ENCODE measurements at regions not wholly inside any gene's neighbourhood (a gene's known extent, or its start where the extent isn't known, plus 50 kb on each side); places are given as distances from the start of the nearest gene placed in this dataset.

DNA sequence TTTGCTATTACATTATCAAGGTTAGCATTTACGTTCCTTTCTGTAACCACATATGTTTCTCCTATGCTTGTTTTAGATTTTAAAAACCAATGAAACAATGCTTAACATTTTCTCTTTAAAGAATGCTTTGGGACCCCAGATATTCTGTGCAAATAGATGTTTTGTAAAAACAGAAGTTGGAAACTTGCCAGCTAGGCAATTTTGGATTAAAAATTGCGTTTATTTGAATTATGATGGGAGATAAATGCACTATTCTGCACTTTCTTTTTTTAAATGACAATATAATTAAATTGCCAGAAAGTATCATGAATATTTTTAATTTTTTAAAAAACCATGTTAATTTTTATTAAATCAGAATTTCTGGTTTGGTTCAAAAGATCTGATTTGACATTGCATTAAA, 81.6 kb downstream of the MACIR start:
- no peak for DNase-seq

DNA sequence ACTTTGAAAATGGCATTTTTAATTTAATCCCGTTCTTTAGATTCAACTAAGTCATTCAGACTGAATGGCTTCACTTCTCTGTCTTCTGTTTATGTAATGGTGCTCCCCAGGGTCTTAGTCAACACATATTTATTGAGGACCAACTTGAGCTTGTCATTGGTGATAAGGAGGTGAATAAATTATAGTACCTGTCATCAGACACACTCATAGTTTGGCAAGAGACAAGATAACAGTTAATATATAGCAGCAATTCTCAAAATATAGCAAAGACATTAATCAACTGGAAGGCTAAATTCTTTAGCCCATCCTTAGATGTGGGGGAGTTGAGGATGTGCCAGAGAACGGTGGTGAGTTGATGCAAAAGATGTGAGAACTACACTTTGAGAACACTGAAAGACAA, 78.4 kb downstream of the MACIR start:
- no peak for DNase-seq

DNA sequence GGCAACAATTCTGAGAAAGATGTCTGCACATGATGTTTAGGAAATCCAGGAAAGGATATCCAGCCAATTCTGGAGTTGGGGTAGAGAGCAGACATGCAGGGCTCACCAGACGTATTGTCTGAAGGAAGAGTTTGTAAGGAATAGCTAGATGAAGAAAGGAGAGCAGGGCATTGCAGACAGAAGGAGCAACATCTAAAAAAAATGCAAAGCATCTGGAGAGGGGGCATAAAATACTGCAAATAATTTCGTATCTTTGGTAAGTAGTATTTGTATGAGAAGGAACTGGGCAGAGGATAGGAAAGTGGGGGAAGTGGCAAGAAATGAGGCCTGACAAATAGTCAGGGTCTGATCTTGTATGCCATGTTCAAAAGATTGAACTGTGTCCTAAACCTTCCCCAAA, 74.8 kb downstream of the MACIR start:
- no peak for DNase-seq

DNA sequence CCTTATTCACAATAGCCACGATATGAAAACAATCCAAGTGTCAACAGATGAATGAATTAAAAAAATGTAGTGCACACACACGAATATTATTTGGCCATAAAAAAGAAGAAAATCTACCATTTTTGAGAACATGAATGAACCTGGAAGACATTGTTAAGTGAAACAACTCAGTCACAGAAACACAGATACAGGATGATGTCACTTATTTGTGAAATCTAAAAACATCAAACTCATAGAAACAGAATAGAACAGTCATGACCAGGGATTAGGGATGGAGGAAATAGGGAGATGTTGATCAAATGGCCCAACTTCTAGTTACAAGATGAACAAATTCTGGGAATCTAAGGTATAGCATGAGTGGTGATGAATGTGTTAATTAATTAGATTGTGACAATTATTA, 72.3 kb downstream of the MACIR start:
- no peak for DNase-seq

All from dermis blood vessel endothelial cell (primary cell).